Retinal pigment epithelial cell (primary cell): ENCODE measurements at regions not wholly inside any gene's neighbourhood (a gene's known extent, or its start where the extent isn't known, plus 50 kb on each side); places are given as distances from the start of the nearest gene placed in this dataset.
A peak's percentile ranks its signal among the peaks of the same experiment; 100 is the strongest.

ENCODE experiments used
- DNase-seq: peaks from one replicate; pipeline ENCODE4 v3.0.0-alpha.2; 2010; ENCODE audit warnings: low read depth
- H3K4me3 ChIP-seq: 2 replicates; pipeline ENCODE4 v1.5.1; 2011; ENCODE audit warnings: mild to moderate bottlenecking, low read length, control low read depth, moderate library complexity
- TF ChIP-seq, protein P1 (sequence below): conservative IDR thresholded peaks from 2 replicates; pipeline ENCODE4 v1.5.1; 2011; ENCODE audit warnings: low read depth, low read length, control low read depth, inconsistent platforms

DNA sequence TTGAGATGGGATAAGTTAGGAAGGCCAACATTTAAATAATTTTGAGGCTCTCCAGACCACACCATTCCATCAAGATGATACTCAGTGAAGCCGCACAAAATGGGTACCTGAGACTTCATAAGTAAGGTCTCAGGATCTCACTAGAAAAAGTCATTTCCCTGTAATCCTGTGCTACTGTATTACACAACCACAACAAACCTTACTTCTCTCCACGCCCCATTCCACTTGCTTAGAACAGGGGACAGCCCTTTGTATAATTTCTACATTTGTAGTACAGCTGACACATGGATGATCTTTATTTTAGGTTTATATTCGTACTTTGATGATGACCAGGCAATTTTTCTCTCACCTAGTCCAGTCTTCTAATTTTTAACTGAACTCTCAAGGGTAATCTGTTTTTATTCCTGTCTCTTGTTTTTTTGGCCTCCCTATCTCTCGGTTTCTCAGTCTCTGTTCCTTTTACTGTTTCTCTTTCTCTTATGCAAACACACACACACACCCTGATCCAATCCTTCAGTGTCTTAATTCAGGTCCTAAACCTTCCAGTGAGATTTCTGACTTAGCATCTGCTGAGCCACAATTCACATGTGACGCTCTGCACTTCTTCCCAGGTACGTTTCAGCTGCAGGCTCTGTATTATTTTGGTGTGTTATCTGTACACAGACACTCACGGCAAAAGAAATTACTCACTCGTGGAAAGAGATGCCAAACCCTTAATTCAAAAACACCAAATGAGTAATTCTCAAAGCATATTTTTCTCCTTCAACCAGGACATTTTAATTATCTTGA is 223.2 kb upstream of the THBS1 start:
- TF ChIP-seq, protein P1, sequence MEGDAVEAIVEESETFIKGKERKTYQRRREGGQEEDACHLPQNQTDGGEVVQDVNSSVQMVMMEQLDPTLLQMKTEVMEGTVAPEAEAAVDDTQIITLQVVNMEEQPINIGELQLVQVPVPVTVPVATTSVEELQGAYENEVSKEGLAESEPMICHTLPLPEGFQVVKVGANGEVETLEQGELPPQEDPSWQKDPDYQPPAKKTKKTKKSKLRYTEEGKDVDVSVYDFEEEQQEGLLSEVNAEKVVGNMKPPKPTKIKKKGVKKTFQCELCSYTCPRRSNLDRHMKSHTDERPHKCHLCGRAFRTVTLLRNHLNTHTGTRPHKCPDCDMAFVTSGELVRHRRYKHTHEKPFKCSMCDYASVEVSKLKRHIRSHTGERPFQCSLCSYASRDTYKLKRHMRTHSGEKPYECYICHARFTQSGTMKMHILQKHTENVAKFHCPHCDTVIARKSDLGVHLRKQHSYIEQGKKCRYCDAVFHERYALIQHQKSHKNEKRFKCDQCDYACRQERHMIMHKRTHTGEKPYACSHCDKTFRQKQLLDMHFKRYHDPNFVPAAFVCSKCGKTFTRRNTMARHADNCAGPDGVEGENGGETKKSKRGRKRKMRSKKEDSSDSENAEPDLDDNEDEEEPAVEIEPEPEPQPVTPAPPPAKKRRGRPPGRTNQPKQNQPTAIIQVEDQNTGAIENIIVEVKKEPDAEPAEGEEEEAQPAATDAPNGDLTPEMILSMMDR: no peak
- DNase-seq: peak; percentile 26
- no peak overlapping the region for H3K4me3 ChIP-seq

DNA sequence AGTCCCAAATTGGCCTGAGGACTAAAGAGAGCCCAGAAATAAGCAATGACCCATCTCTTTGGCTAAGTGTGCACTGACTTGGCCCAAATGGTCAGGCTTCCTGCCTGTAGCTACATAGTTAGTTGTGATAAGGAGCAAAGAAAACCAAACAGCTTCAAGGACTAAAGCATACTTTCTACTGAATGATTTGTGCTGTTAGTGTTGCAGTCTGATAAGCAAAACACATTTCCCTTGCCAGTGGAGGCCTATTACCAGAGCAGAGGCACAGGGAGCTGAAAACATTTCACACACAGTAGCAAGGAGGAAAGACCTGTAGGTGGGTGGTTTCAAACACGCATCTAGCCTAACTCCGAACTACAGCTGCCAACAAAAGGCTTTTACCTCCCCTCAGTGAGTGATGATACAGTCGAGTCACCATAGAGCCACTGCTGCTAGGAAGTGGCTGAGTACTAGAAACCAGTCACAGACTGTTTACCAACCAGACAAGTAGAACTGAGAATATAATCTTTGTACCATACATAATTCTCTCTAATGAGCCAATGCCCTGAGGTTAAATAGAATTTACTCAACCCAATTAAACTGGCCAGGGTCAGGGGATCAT is 222.3 kb upstream of the THBS1 start:
- TF ChIP-seq, protein P1: no peak
- no peak overlapping the region for H3K4me3 ChIP-seq
- DNase-seq: peak; percentile 92

DNA sequence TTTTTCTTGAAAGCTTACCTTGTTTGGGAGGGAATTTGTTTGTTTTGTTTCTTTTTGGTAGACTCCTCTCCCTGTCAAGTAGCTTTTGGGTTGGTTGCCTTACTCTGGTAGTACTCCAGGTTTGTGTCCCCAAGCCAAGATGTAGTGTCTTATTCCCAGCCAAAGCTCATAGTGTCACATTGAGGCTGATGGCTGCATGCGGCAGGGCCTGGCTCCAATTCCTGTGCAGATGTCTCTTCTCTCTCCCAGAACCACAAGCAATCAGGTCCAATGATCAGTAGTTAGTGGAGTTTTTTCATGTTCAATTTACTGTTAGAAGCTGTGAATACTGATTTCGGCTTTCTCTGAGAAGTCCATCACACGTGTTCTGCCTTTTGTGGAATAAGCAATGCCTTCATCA is 221.1 kb upstream of the THBS1 start:
- DNase-seq: no peak
- TF ChIP-seq, protein P1: no peak

DNA sequence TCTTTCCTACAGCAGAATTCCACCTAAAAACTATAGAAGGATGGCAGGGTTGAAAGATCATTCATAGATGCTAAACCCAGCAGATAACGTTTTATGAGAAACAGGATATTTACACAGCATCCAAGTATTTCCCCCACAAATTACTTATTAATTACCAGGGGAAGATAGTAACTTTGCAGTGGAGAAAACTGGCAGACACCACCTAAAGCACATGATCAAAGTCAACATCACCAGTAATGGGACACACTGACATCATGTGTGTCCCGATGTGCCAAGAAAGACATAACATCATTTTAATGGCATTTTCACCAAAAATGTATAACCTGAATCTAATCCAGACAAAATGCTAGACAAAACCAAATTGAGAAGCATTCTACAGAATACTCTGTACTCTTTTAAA is 220.4 kb upstream of the THBS1 start:
- DNase-seq: no peak
- TF ChIP-seq, protein P1: no peak
- no peak overlapping the region for H3K4me3 ChIP-seq

More for the DNA sequence above, 221.1 kb upstream of the THBS1 start:
- no peak overlapping the region for H3K4me3 ChIP-seq

DNA sequence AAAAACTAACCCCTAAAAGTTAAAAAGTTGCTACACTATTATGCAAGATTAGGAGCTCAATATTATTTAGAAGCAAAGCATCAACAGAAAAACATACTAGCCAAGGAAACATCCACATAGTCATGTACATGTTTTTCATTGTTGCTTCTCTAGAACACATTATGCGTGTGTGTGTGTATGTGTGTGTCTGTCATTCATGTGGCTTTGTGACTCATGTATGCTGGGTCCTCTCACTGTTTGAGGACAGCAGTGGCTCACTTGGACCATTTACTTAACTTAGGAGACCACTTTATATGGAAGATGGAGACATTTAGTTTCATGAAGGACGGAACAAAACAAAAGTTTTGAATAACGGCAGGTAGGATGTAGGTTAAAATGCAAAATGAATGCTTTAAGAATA is 219.4 kb upstream of the THBS1 start:
- TF ChIP-seq, protein P1: no peak
- H3K4me3 ChIP-seq: no peak overlapping the region
- DNase-seq: no peak

DNA sequence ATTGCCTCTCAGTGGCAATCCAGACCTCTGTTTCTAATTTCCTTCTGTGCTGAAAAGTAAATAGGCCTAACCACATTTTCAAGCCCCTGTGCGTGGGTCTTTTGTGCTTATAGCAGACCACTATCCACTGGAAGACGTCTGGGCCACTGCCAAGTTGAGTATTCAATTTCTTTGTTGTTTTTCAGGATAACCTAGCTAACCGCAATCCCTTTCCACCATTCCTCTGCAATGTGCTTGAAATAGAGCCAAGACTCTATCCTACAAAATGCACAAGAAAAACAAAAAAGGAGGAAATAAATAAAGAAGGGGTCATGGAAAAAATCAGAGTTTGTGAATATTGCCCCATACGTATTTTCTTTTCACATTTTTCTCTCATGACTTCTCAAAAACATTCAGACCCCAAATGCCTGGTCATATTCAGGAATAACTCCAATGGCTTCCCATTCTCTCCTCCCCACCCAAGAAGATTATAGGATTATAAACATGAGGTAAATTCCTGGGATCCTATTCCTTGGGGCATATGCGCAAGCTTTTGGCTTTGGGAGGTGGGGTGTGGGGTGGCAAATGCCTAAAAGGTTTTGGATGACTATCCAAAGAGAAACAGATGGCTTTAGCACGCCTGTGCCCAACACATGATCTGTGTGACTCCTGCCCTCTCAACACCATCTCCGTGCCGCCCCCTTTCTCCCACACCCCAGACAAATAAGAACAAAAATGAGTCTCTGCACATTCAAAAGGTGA is 217.9 kb upstream of the THBS1 start:
- TF ChIP-seq, protein P1: no peak
- peak; percentile 96 for DNase-seq
- no peak overlapping the region for H3K4me3 ChIP-seq
